ENCODE measurements at regions not wholly inside any gene's neighbourhood (a gene's known extent, or its start where the extent isn't known, plus 50 kb on each side); places are given as distances from the start of the nearest gene placed in this dataset.
"Not testable (repeated sequence)": the region's sequence is repeated elsewhere in the genome, so short reads cannot be mapped to it uniquely, and the experiment has no call there.

GRCh38 chr4:9110700-9111099 is 59.5 kb upstream of the FAM90A26 start:
- H3K4me1 Mint-ChIP-seq; H3K36me3 Mint-ChIP-seq; H3K9me3 Mint-ChIP-seq; POLR2A ChIA-PET; ATAC-seq (ENCODE audit: low read depth); DNase-seq; H3K27me3 Mint-ChIP-seq; H3K4me3 Mint-ChIP-seq; H3K27ac Mint-ChIP-seq: not testable (repeated sequence)

GRCh38 chr4:9103148-9103524 is 67.1 kb upstream of the FAM90A26 start:
- H3K27me3 Mint-ChIP-seq; H3K36me3 Mint-ChIP-seq; H3K4me1 Mint-ChIP-seq; H3K9me3 Mint-ChIP-seq; POLR2A ChIA-PET; ATAC-seq (ENCODE audit: low read depth); H3K27ac Mint-ChIP-seq; H3K4me3 Mint-ChIP-seq; DNase-seq: not testable (repeated sequence)

- ATAC-seq (ENCODE audit: low read depth); H3K27ac Mint-ChIP-seq; H3K4me1 Mint-ChIP-seq; DNase-seq; H3K36me3 Mint-ChIP-seq; H3K9me3 Mint-ChIP-seq; POLR2A ChIA-PET; H3K27me3 Mint-ChIP-seq; H3K4me3 Mint-ChIP-seq: not testable (repeated sequence)
These were observed 67.6 kb upstream of the FAM90A26 start for GRCh38 chr4:9102471-9103147.

GRCh38 chr4:9096330-9096729 is 73.9 kb upstream of the FAM90A26 start:
- not testable (repeated sequence) for H3K27ac Mint-ChIP-seq, H3K4me3 Mint-ChIP-seq

GRCh38 chr4:9078796-9079195 is 91.4 kb upstream of the FAM90A26 start:
- H3K4me3 Mint-ChIP-seq; ATAC-seq (ENCODE audit: low read depth); H3K36me3 Mint-ChIP-seq; H3K27me3 Mint-ChIP-seq; DNase-seq; H3K9me3 Mint-ChIP-seq; H3K4me1 Mint-ChIP-seq; H3K27ac Mint-ChIP-seq; POLR2A ChIA-PET: not testable (repeated sequence)

More at GRCh38 chr4:9096330-9096729, 73.9 kb upstream of the FAM90A26 start:
- H3K36me3 Mint-ChIP-seq; POLR2A ChIA-PET; H3K4me1 Mint-ChIP-seq; ATAC-seq (ENCODE audit: low read depth); DNase-seq; H3K27me3 Mint-ChIP-seq: not testable (repeated sequence)
- peaks cover 19% of the 10 kb centered on the region for H3K9me3 Mint-ChIP-seq

GRCh38 chr4:9076974-9077373 is 93.2 kb upstream of the FAM90A26 start:
- H3K4me1 Mint-ChIP-seq; DNase-seq; H3K4me3 Mint-ChIP-seq; POLR2A ChIA-PET; H3K27me3 Mint-ChIP-seq; H3K9me3 Mint-ChIP-seq; ATAC-seq (ENCODE audit: low read depth); H3K27ac Mint-ChIP-seq; H3K36me3 Mint-ChIP-seq: not testable (repeated sequence)

- H3K36me3 Mint-ChIP-seq; H3K27me3 Mint-ChIP-seq; ATAC-seq (ENCODE audit: low read depth); H3K4me1 Mint-ChIP-seq; POLR2A ChIA-PET; H3K9me3 Mint-ChIP-seq; H3K27ac Mint-ChIP-seq; H3K4me3 Mint-ChIP-seq; DNase-seq: not testable (repeated sequence)
These were observed 93.7 kb upstream of the FAM90A26 start for GRCh38 chr4:9076486-9076885.

- H3K4me3 Mint-ChIP-seq; H3K27me3 Mint-ChIP-seq; H3K9me3 Mint-ChIP-seq; H3K36me3 Mint-ChIP-seq; H3K4me1 Mint-ChIP-seq; ATAC-seq (ENCODE audit: low read depth); POLR2A ChIA-PET; H3K27ac Mint-ChIP-seq; DNase-seq: not testable (repeated sequence)
These were observed 96.8 kb upstream of the FAM90A26 start for GRCh38 chr4:9073371-9073770.

- H3K9me3 Mint-ChIP-seq; H3K27me3 Mint-ChIP-seq; H3K4me3 Mint-ChIP-seq; H3K4me1 Mint-ChIP-seq; H3K36me3 Mint-ChIP-seq; H3K27ac Mint-ChIP-seq; DNase-seq; ATAC-seq (ENCODE audit: low read depth); POLR2A ChIA-PET: not testable (repeated sequence)
These were observed 97.5 kb upstream of the FAM90A26 start for GRCh38 chr4:9072521-9073220.

GRCh38 chr4:9067923-9068322 is 102.3 kb upstream of the FAM90A26 start:
- ATAC-seq (ENCODE audit: low read depth); H3K4me3 Mint-ChIP-seq; POLR2A ChIA-PET; H3K4me1 Mint-ChIP-seq; H3K36me3 Mint-ChIP-seq; DNase-seq; H3K27ac Mint-ChIP-seq; H3K27me3 Mint-ChIP-seq: not testable (repeated sequence)
- peaks cover 13% of the 10 kb centered on the region for H3K9me3 Mint-ChIP-seq

- H3K27me3 Mint-ChIP-seq; H3K4me1 Mint-ChIP-seq; H3K36me3 Mint-ChIP-seq; POLR2A ChIA-PET; DNase-seq; H3K4me3 Mint-ChIP-seq; H3K9me3 Mint-ChIP-seq; H3K27ac Mint-ChIP-seq; ATAC-seq (ENCODE audit: low read depth): not testable (repeated sequence)
These were observed 106.6 kb upstream of the FAM90A26 start for GRCh38 chr4:9063612-9064011.

- ATAC-seq (ENCODE audit: low read depth); H3K4me1 Mint-ChIP-seq; H3K36me3 Mint-ChIP-seq; POLR2A ChIA-PET; H3K27me3 Mint-ChIP-seq; H3K27ac Mint-ChIP-seq; H3K4me3 Mint-ChIP-seq; DNase-seq; H3K9me3 Mint-ChIP-seq: not testable (repeated sequence)
These were observed 145.3 kb upstream of the FAM90A26 start for GRCh38 chr4:9024866-9025265.

GRCh38 chr4:9009792-9010191 is 138.2 kb upstream of the HMX1 start:
- ATAC-seq (ENCODE audit: low read depth); POLR2A ChIA-PET; H3K4me1 Mint-ChIP-seq: not testable (repeated sequence)

GRCh38 chr4:9008407-9008806 is 136.8 kb upstream of the HMX1 start:
- H3K4me3 Mint-ChIP-seq; ATAC-seq (ENCODE audit: low read depth); H3K4me1 Mint-ChIP-seq; POLR2A ChIA-PET; H3K36me3 Mint-ChIP-seq; H3K27me3 Mint-ChIP-seq; H3K9me3 Mint-ChIP-seq; DNase-seq; H3K27ac Mint-ChIP-seq: not testable (repeated sequence)

More at GRCh38 chr4:9009792-9010191, 138.2 kb upstream of the HMX1 start:
- not testable (repeated sequence) for H3K27ac Mint-ChIP-seq, H3K4me3 Mint-ChIP-seq, H3K9me3 Mint-ChIP-seq, H3K36me3 Mint-ChIP-seq, DNase-seq, H3K27me3 Mint-ChIP-seq

Data from activated naive CD8-positive, alpha-beta T cell treated with anti-CD3 and anti-CD28 coated beads, Interleukin-2, amount 10 ng/mL, durations not matched to agents 7 days and 5 days (primary cell).